Fibroblast of lung (primary cell): ENCODE measurements at regions not wholly inside any gene's neighbourhood (a gene's known extent, or its start where the extent isn't known, plus 50 kb on each side); places are given as distances from the start of the nearest gene placed in this dataset.

Experiments used
- EZH2 ChIP-seq: IDR thresholded peaks from 2 replicates; pipeline ENCODE4 v1.5.1; 2012; ENCODE audit warnings: low read length, control low read depth, mild to moderate bottlenecking; ENCODE audit errors: missing control alignments
- TF ChIP-seq, protein P1 (sequence below), 2 donors: IDR thresholded peaks in 1 of 2; conservative IDR thresholded peaks in 1 of 2; 1 replicate in 1 of 2; 2 replicates in 1 of 2; pipeline ENCODE4 v1.5.1; 2011 to 2012; ENCODE audit warnings: low read length in 2 of 2, control low read depth in 1 of 2, inconsistent platforms in 1 of 2, low read depth in 1 of 2, mild to moderate bottlenecking in 1 of 2

DNA sequence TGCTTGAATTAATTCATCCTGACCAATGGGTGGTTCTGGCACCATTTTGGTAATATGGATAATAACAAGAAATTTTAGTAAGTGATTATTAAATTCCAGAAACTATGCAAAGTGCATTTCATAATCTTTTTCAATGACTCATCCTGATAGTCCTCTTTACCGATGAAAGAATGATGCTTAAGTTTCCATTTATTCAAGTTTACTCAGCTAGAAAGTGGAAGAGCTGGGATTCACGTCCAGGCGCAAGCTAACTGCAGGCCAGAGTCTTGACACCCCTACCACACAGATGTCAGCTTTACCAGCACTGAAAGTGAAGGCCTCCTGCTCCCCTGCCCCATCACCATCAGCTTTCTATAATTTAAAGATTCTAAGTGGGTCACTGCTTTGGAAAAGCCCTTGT, 493.5 kb upstream of the WWC1 start:
- no peak for TF ChIP-seq EZH2
- TF ChIP-seq, protein P1, sequence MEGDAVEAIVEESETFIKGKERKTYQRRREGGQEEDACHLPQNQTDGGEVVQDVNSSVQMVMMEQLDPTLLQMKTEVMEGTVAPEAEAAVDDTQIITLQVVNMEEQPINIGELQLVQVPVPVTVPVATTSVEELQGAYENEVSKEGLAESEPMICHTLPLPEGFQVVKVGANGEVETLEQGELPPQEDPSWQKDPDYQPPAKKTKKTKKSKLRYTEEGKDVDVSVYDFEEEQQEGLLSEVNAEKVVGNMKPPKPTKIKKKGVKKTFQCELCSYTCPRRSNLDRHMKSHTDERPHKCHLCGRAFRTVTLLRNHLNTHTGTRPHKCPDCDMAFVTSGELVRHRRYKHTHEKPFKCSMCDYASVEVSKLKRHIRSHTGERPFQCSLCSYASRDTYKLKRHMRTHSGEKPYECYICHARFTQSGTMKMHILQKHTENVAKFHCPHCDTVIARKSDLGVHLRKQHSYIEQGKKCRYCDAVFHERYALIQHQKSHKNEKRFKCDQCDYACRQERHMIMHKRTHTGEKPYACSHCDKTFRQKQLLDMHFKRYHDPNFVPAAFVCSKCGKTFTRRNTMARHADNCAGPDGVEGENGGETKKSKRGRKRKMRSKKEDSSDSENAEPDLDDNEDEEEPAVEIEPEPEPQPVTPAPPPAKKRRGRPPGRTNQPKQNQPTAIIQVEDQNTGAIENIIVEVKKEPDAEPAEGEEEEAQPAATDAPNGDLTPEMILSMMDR (conservative IDR thresholded peaks at IDR 0.05 in 1 of 2, IDR thresholded peaks at IDR 0.05 in 1 of 2; ENCODE audit: low read depth in 1 of 2, low read length in 2 of 2), result no peak
